G401.6 (cell line): ENCODE measurements at regions not wholly inside any gene's neighbourhood (a gene's known extent, or its start where the extent isn't known, plus 50 kb on each side); places are given as distances from the start of the nearest gene placed in this dataset.

Experiments used
- FAIRE-seq: peaks from 2 replicates; lab custom pipeline; 2012; peaks lifted over from hg19 to GRCh38; lab: Jason Lieb, UNC

- FAIRE-seq, result no peak
Measured at GRCh38 chr5:129406440-129406839, 53.7 kb upstream of the ADAMTS19 start.
